ENCODE measurements at regions not wholly inside any gene's neighbourhood (a gene's known extent, or its start where the extent isn't known, plus 50 kb on each side); places are given as distances from the start of the nearest gene placed in this dataset.

DNA sequence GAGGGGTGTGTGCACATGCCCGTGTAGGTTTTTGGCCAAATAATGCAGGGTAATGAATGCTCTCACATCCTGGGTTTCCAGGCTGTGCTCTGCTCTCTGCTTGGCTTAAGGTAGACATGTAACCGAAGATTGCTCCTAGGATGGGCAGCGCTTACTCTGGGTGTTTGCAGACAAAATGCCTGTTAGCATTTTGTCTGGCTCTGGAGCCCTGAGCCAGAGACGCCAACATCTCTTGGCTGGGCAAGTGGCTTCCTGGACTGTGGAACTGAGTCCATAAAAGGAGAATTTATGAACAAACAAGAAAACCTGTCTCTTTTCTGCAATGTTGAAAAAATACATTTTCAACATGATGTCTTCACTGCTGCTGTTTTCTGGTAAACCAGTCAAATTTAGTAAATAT lies 96.0 kb upstream of the TSPAN2 start:
- H3K9me3 ChIP-seq (ENCODE audit: control insufficient read depth, insufficient read depth, low read depth, low read length): no peaks in the 10 kb centered on the region
- H3K4me2 ChIP-seq (ENCODE audit: extremely low read depth, insufficient read depth, low read length): peak overlapping the region; percentile 18
- no peaks in the 10 kb centered on the region for H3K36me3 ChIP-seq (ENCODE audit: control insufficient read depth, insufficient read depth, low read length)
- no peaks in the 10 kb centered on the region for H3K27me3 ChIP-seq (ENCODE audit: control insufficient read depth, insufficient read depth, low read length)
- no peak for DNase-seq (ENCODE audit: low read depth in 2 of 2)
- no peak overlapping the region for H2AFZ ChIP-seq (ENCODE audit: low read length)
- peaks cover 10% of the 10 kb centered on the region for H3K4me1 ChIP-seq (ENCODE audit: control insufficient read depth, extremely low read depth, insufficient read depth, low read length)
- H3K79me2 ChIP-seq (ENCODE audit: control insufficient read depth, insufficient read depth, low read length): no peaks in the 10 kb centered on the region
- no peak overlapping the region for H3K27ac ChIP-seq (ENCODE audit: insufficient read depth, low read length)
- no peaks in the 10 kb centered on the region for H4K20me1 ChIP-seq (ENCODE audit: control insufficient read depth, extremely low read depth, insufficient read depth, low read length)
- H3K4me3 ChIP-seq (replicated peaks in 1 of 4; ENCODE audit: control extremely low read depth in 1 of 4, insufficient read depth in 1 of 4, low read depth in 3 of 4, low read length in 4 of 4): no peak overlapping the region
- H3K9ac ChIP-seq (ENCODE audit: insufficient read depth, low read length): no peak overlapping the region
- TF ChIP-seq, protein P1, sequence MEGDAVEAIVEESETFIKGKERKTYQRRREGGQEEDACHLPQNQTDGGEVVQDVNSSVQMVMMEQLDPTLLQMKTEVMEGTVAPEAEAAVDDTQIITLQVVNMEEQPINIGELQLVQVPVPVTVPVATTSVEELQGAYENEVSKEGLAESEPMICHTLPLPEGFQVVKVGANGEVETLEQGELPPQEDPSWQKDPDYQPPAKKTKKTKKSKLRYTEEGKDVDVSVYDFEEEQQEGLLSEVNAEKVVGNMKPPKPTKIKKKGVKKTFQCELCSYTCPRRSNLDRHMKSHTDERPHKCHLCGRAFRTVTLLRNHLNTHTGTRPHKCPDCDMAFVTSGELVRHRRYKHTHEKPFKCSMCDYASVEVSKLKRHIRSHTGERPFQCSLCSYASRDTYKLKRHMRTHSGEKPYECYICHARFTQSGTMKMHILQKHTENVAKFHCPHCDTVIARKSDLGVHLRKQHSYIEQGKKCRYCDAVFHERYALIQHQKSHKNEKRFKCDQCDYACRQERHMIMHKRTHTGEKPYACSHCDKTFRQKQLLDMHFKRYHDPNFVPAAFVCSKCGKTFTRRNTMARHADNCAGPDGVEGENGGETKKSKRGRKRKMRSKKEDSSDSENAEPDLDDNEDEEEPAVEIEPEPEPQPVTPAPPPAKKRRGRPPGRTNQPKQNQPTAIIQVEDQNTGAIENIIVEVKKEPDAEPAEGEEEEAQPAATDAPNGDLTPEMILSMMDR (conservative IDR thresholded peaks at IDR 0.05 in 1 of 2, IDR thresholded peaks at IDR 0.05 in 1 of 2; ENCODE audit: low read depth in 1 of 2, low read length in 2 of 2): no peak
- no peak for TF ChIP-seq EZH2 (IDR thresholded peaks at IDR 0.05; ENCODE audit: low read length, missing control alignments)

DNA sequence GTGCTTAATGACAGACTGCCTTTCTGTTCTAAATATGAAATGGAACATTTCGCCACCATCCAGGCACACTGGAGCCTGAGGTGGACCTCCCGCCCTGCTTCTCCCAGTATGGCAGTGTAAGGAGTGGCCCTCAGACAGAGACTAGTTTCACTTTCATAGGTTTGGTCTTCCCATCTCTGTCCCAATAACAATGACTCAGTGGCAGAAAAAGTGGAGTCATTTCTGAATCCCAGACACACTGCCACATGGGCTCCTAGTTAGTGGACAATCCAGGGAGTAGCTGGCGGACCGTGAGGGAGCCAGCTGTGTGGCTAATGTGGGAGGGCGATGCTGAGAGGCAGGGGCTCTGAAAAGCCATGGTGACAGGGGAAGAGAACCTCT lies 95.6 kb upstream of the TSPAN2 start:
- peaks cover 9% of the 10 kb centered on the region for H3K4me1 ChIP-seq (ENCODE audit: control insufficient read depth, extremely low read depth, insufficient read depth, low read length)

DNA sequence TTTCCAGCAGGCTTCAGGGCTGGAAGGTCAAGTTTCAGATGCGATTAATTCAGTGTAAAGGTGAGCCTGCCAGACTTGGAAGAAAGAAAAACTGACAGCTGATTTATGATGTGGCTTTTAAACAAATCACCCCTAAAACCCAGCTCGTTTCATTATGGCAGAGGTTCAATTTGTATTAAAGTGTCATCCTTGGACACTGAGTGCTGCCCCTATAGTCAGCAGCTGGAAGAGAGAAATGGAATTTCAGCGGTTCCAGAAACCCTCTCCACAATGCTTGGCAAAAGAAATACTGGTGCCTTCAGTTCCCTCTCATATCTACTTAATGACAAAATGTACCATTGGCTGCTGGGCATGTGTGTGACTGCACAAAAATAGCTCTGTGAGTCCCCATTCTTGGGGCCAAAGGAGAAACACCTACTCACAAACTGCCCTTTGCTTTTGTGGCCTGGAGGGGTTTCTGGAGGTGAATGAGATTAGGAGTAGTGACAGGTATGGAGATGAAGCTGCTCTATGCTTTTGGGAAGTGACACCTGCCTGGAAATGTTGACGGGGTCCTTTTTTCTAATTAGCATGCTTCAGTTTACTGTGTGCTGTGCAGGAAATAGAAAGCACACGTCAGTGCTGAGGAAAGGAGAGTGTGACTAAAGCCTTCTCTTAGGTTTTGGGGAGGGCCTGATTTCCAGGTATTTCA lies 95.1 kb upstream of the TSPAN2 start:
- H4K20me1 ChIP-seq (ENCODE audit: control insufficient read depth, extremely low read depth, insufficient read depth, low read length): no peaks in the 10 kb centered on the region
- no peak overlapping the region for H3K27ac ChIP-seq (ENCODE audit: insufficient read depth, low read length)
- H3K4me2 ChIP-seq (ENCODE audit: extremely low read depth, insufficient read depth, low read length): no peak overlapping the region
- H3K9me3 ChIP-seq (ENCODE audit: control insufficient read depth, insufficient read depth, low read depth, low read length): no peaks in the 10 kb centered on the region
- H3K36me3 ChIP-seq (ENCODE audit: control insufficient read depth, insufficient read depth, low read length): no peaks in the 10 kb centered on the region
- no peak for TF ChIP-seq EZH2 (IDR thresholded peaks at IDR 0.05; ENCODE audit: low read length, missing control alignments)
- TF ChIP-seq, protein P1 (conservative IDR thresholded peaks at IDR 0.05 in 1 of 2, IDR thresholded peaks at IDR 0.05 in 1 of 2; ENCODE audit: low read depth in 1 of 2, low read length in 2 of 2): peak; percentile 9 to 21
- DNase-seq (ENCODE audit: low read depth in 2 of 2): peak in 1 of 2 donors; percentile 60
- H3K4me3 ChIP-seq (replicated peaks in 1 of 4; ENCODE audit: control extremely low read depth in 1 of 4, insufficient read depth in 1 of 4, low read depth in 3 of 4, low read length in 4 of 4): no peak overlapping the region
- peaks cover 7% of the 10 kb centered on the region for H3K4me1 ChIP-seq (ENCODE audit: control insufficient read depth, extremely low read depth, insufficient read depth, low read length)
- no peaks in the 10 kb centered on the region for H3K27me3 ChIP-seq (ENCODE audit: control insufficient read depth, insufficient read depth, low read length)
- no peaks in the 10 kb centered on the region for H3K79me2 ChIP-seq (ENCODE audit: control insufficient read depth, insufficient read depth, low read length)
- no peak overlapping the region for H2AFZ ChIP-seq (ENCODE audit: low read length)
- H3K9ac ChIP-seq (ENCODE audit: insufficient read depth, low read length): no peak overlapping the region

More for the DNA sequence above, 95.6 kb upstream of the TSPAN2 start:
- Histone ChIP-seq H3K27me3 (ENCODE audit: control insufficient read depth, insufficient read depth, low read length) (no peaks in the 10 kb centered on the region), H3K9ac (ENCODE audit: insufficient read depth, low read length) (no peak overlapping the region), H3K36me3 (ENCODE audit: control insufficient read depth, insufficient read depth, low read length) (no peaks in the 10 kb centered on the region), H3K4me3 (replicated peaks in 1 of 4; ENCODE audit: control extremely low read depth in 1 of 4, insufficient read depth in 1 of 4, low read depth in 3 of 4, low read length in 4 of 4) (no peak overlapping the region), H3K27ac (ENCODE audit: insufficient read depth, low read length) (no peak overlapping the region), H3K79me2 (ENCODE audit: control insufficient read depth, insufficient read depth, low read length) (no peaks in the 10 kb centered on the region), H3K4me2 (ENCODE audit: extremely low read depth, insufficient read depth, low read length) (peak overlapping the region; percentile 18), H3K9me3 (ENCODE audit: control insufficient read depth, insufficient read depth, low read depth, low read length) (no peaks in the 10 kb centered on the region), H4K20me1 (ENCODE audit: control insufficient read depth, extremely low read depth, insufficient read depth, low read length) (no peaks in the 10 kb centered on the region), H2AFZ (ENCODE audit: low read length) (no peak overlapping the region)
- no peak for TF ChIP-seq EZH2 (IDR thresholded peaks at IDR 0.05; ENCODE audit: low read length, missing control alignments)
- TF ChIP-seq, protein P1 (conservative IDR thresholded peaks at IDR 0.05 in 1 of 2, IDR thresholded peaks at IDR 0.05 in 1 of 2; ENCODE audit: low read depth in 1 of 2, low read length in 2 of 2): no peak
- peak; percentile 44 to 76 for DNase-seq (ENCODE audit: low read depth in 2 of 2)

Data from fibroblast of lung (primary cell).